ENCODE measurements at regions not wholly inside any gene's neighbourhood (a gene's known extent, or its start where the extent isn't known, plus 50 kb on each side); places are given as distances from the start of the nearest gene placed in this dataset.

GRCh38 chr22:44597616-44598015, 99.6 kb upstream of the RTL6 start:
- no peak overlapping the region for H3K4me2 ChIP-seq (ENCODE audit: low read length)
- no peaks in the 10 kb centered on the region for H3K79me2 ChIP-seq (ENCODE audit: insufficient read depth, low read length)
- H3K4me3 ChIP-seq (ENCODE audit: insufficient read depth, low read depth, low read length) = no peak overlapping the region
- H4K20me1 ChIP-seq (ENCODE audit: insufficient read depth, low read length) = no peaks in the 10 kb centered on the region
- H2AFZ ChIP-seq (ENCODE audit: low read depth, low read length) = no peak overlapping the region
- no peak overlapping the region for H3K4me3 Mint-ChIP-seq (ENCODE audit: unreplicated experiment)
- no peaks in the 10 kb centered on the region for H3K36me3 Mint-ChIP-seq (ENCODE audit: low read depth, unreplicated experiment)
- FAIRE-seq = no peak
- peaks cover 4% of the 10 kb centered on the region for H3K4me1 Mint-ChIP-seq (ENCODE audit: low read depth, unreplicated experiment)
- H3K27ac Mint-ChIP-seq (ENCODE audit: unreplicated experiment) = no peak overlapping the region
- H3K36me3 ChIP-seq (ENCODE audit: insufficient read depth, low read length) = no peaks in the 10 kb centered on the region
- H3K27ac ChIP-seq (ENCODE audit: low read depth, low read length) = no peak overlapping the region
- H3K4me1 ChIP-seq (ENCODE audit: insufficient read depth, low read length) = peaks cover 4% of the 10 kb centered on the region
- H3K9ac ChIP-seq (ENCODE audit: low read length) = no peak overlapping the region
- H3K27me3 ChIP-seq (ENCODE audit: insufficient read depth, low read length) = peaks cover 16% of the 10 kb centered on the region
- H3K27me3 Mint-ChIP-seq (ENCODE audit: low read depth, unreplicated experiment) = peaks cover 29% of the 10 kb centered on the region
- no peaks in the 10 kb centered on the region for H3K9me3 Mint-ChIP-seq (ENCODE audit: unreplicated experiment)
- no peak for DNase-seq (ENCODE audit: low read depth)
- TF ChIP-seq EZH2 (IDR thresholded peaks at IDR 0.05; ENCODE audit: insufficient read depth, low read length) (no peak), CTCF (IDR thresholded peaks at IDR 0.05; ENCODE audit: insufficient read depth, low read depth, low read length) (no peak)
- no peaks in the 10 kb centered on the region for H3K9me3 ChIP-seq (ENCODE audit: insufficient read depth, low read depth, low read length)

GRCh38 chr22:44596396-44597125, 98.5 kb upstream of the RTL6 start:
- Histone ChIP-seq H3K9me3 (ENCODE audit: insufficient read depth, low read depth, low read length) (no peaks in the 10 kb centered on the region), H3K27ac (ENCODE audit: low read depth, low read length) (no peak overlapping the region)

More at GRCh38 chr22:44596396-44597125, 98.5 kb upstream of the RTL6 start:
- H4K20me1 ChIP-seq (ENCODE audit: insufficient read depth, low read length) = no peaks in the 10 kb centered on the region
- FAIRE-seq (no peak), DNase-seq (ENCODE audit: low read depth) (no peak)
- peaks cover 4% of the 10 kb centered on the region for H3K4me1 ChIP-seq (ENCODE audit: insufficient read depth, low read length)
- H3K4me2 ChIP-seq (ENCODE audit: low read length) = peak overlapping the region; percentile 58
- H3K36me3 ChIP-seq (ENCODE audit: insufficient read depth, low read length) = no peaks in the 10 kb centered on the region
- Mint-ChIP-seq H3K27ac (ENCODE audit: unreplicated experiment) (no peak overlapping the region), H3K9me3 (ENCODE audit: unreplicated experiment) (no peaks in the 10 kb centered on the region), H3K36me3 (ENCODE audit: low read depth, unreplicated experiment) (no peaks in the 10 kb centered on the region), H3K4me3 (ENCODE audit: unreplicated experiment) (no peak overlapping the region), H3K27me3 (ENCODE audit: low read depth, unreplicated experiment) (peaks cover 30% of the 10 kb centered on the region), H3K4me1 (ENCODE audit: low read depth, unreplicated experiment) (peaks cover 4% of the 10 kb centered on the region)
- H3K9ac ChIP-seq (ENCODE audit: low read length) = no peak overlapping the region
- peaks cover 16% of the 10 kb centered on the region for H3K27me3 ChIP-seq (ENCODE audit: insufficient read depth, low read length)
- TF ChIP-seq EZH2 (IDR thresholded peaks at IDR 0.05; ENCODE audit: insufficient read depth, low read length) (no peak), CTCF (IDR thresholded peaks at IDR 0.05; ENCODE audit: insufficient read depth, low read depth, low read length) (no peak)
- no peak overlapping the region for H3K4me3 ChIP-seq (ENCODE audit: insufficient read depth, low read depth, low read length)
- H2AFZ ChIP-seq (ENCODE audit: low read depth, low read length) = no peak overlapping the region
- no peaks in the 10 kb centered on the region for H3K79me2 ChIP-seq (ENCODE audit: insufficient read depth, low read length)

All from astrocyte (in vitro differentiated cells and primary cell).